ENCODE measurements at regions not wholly inside any gene's neighbourhood (a gene's known extent, or its start where the extent isn't known, plus 50 kb on each side); places are given as distances from the start of the nearest gene placed in this dataset.

GRCh38 chr6:91860541-91861335, 1273.9 kb upstream of the MAP3K7 start:
- DNase-seq (ENCODE audit: low read depth in 2 of 3, low spot score in 1 of 3): no peak

- DNase-seq (ENCODE audit: low read depth in 2 of 3, low spot score in 1 of 3): no peak
Observed at GRCh38 chr6:91852252-91852651, 1265.4 kb upstream of the MAP3K7 start.

- no peak for DNase-seq (ENCODE audit: low read depth in 2 of 3, low spot score in 1 of 3)
Observed at GRCh38 chr6:91834813-91835212, 1247.9 kb upstream of the MAP3K7 start.

- no peak for DNase-seq (ENCODE audit: low read depth in 2 of 3, low spot score in 1 of 3)
Observed at GRCh38 chr6:91827151-91827550, 1240.3 kb upstream of the MAP3K7 start.

GRCh38 chr6:91826128-91826527, 1239.3 kb upstream of the MAP3K7 start:
- no peak for DNase-seq (ENCODE audit: low read depth in 2 of 3, low spot score in 1 of 3)

GRCh38 chr6:91824331-91824730, 1237.5 kb upstream of the MAP3K7 start:
- DNase-seq (ENCODE audit: low read depth in 2 of 3, low spot score in 1 of 3): no peak

- DNase-seq (ENCODE audit: low read depth in 2 of 3, low spot score in 1 of 3): no peak
Observed at GRCh38 chr6:91822581-91822980, 1235.7 kb upstream of the MAP3K7 start.

- DNase-seq (ENCODE audit: low read depth in 2 of 3, low spot score in 1 of 3): no peak
Observed at GRCh38 chr6:91816335-91816734, 1229.5 kb upstream of the MAP3K7 start.

- no peak for DNase-seq (ENCODE audit: low read depth in 2 of 3, low spot score in 1 of 3)
Observed at GRCh38 chr6:91813641-91814040, 1226.8 kb upstream of the MAP3K7 start.

- no peak for DNase-seq (ENCODE audit: low read depth in 2 of 3, low spot score in 1 of 3)
Observed at GRCh38 chr6:91812596-91813274, 1225.9 kb upstream of the MAP3K7 start.

- no peak for DNase-seq (ENCODE audit: low read depth in 2 of 3, low spot score in 1 of 3)
Observed at GRCh38 chr6:91804981-91805380, 1218.1 kb upstream of the MAP3K7 start.

- DNase-seq (ENCODE audit: low read depth in 2 of 3, low spot score in 1 of 3): no peak
Observed at GRCh38 chr6:91802431-91802830, 1215.6 kb upstream of the MAP3K7 start.

- no peak for DNase-seq (ENCODE audit: low read depth in 2 of 3, low spot score in 1 of 3)
Observed at GRCh38 chr6:91796603-91797002, 1209.7 kb upstream of the MAP3K7 start.

GRCh38 chr6:91788501-91788900, 1201.6 kb upstream of the MAP3K7 start:
- no peak for DNase-seq (ENCODE audit: low read depth in 2 of 3, low spot score in 1 of 3)

- no peak for DNase-seq (ENCODE audit: low read depth in 2 of 3, low spot score in 1 of 3)
Observed at GRCh38 chr6:91786474-91787184, 1199.8 kb upstream of the MAP3K7 start.

- no peak for DNase-seq (ENCODE audit: low read depth in 2 of 3, low spot score in 1 of 3)
Observed at GRCh38 chr6:91782802-91783201, 1195.9 kb upstream of the MAP3K7 start.

- no peak for DNase-seq (ENCODE audit: low read depth in 2 of 3, low spot score in 1 of 3)
Observed at GRCh38 chr6:91781946-91782345, 1195.1 kb upstream of the MAP3K7 start.

- DNase-seq (ENCODE audit: low read depth in 2 of 3, low spot score in 1 of 3): no peak
Observed at GRCh38 chr6:91780270-91780669, 1193.4 kb upstream of the MAP3K7 start.

GRCh38 chr6:91761621-91762020, 1174.7 kb upstream of the MAP3K7 start:
- DNase-seq (ENCODE audit: low read depth in 2 of 3, low spot score in 1 of 3): no peak

- no peak for DNase-seq (ENCODE audit: low read depth in 2 of 3, low spot score in 1 of 3)
Observed at GRCh38 chr6:91754691-91755090, 1167.8 kb upstream of the MAP3K7 start.

GRCh38 chr6:91751526-91751925, 1164.7 kb upstream of the MAP3K7 start:
- no peak for DNase-seq (ENCODE audit: low read depth in 2 of 3, low spot score in 1 of 3)

- DNase-seq (ENCODE audit: low read depth in 2 of 3, low spot score in 1 of 3): no peak
Observed at GRCh38 chr6:91744566-91744965, 1157.7 kb upstream of the MAP3K7 start.

Data from stimulated activated CD4-positive, alpha-beta T cell treated with anti-CD3 and anti-CD28 coated beads, Interleukin-12 subunit alpha, Interleukin-12 subunit beta, amount 100 ng/mL, for 48 hours (primary cell).